ENCODE measurements at regions not wholly inside any gene's neighbourhood (a gene's known extent, or its start where the extent isn't known, plus 50 kb on each side); places are given as distances from the start of the nearest gene placed in this dataset.

GRCh38 chr6:8644306-8644705 lies 209.0 kb upstream of the SLC35B3 start:
- no peak for TF ChIP-seq CTCF (IDR thresholded peaks at IDR 0.05 in 4 of 5, conservative IDR thresholded peaks at IDR 0.05 in 1 of 5)
- no peak for TF ChIP-seq POLR2A (IDR thresholded peaks at IDR 0.05)

All from gastrocnemius medialis (tissue), 4 donors.